Stimulated activated CD4-positive, alpha-beta T cell treated with anti-CD3 and anti-CD28 coated beads, Interleukin-15, amount 100 ng/mL, for 24 hours (primary cell): ENCODE measurements at regions not wholly inside any gene's neighbourhood (a gene's known extent, or its start where the extent isn't known, plus 50 kb on each side); places are given as distances from the start of the nearest gene placed in this dataset.
"Not testable (repeated sequence)": the region's sequence is repeated elsewhere in the genome, so short reads cannot be mapped to it uniquely, and the experiment has no call there.

Experiments
- DNase-seq: peaks from one replicate; pipeline ENCODE4 v3.0.0-alpha.2; 2020

DNA sequence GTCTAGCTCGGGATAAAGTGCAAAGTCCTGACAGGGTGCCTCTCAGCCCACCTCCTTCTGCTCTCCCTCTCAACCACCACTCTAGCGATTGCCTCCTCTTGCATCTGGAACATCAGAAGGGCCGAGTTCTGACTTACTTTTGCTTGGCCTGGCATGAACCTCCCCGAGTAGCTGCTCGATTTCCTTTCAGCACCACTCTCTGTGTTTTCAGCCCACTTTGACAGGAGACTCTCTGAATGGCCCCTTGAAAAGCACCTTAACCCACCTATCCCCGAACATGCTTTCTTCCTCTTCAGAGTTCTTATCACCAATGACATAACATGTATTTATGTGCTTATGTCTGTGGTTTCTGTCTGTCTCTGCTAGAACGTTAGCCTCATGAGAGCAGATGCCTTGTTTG lies 225.8 kb upstream of the RUNX1 start:
- DNase-seq, result no peak

DNA sequence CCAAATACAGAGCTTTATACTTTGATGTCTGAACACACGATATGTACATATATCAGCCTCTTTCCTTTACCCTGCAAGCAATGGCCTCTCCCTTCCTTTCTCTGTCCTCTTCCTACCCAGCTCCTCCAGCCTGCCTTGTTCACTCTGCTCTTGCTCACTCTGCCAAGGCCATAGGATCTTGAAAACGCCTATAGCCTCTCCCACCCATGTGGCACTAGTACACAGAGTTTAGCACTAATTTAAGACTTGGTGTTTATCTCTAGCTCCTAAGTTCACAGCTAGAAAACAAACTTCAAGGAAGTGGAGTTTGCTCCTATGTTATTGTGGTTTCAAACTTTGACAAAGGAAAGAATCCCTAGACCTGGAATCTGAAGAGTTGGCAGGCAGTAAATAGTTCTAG lies 225.0 kb upstream of the RUNX1 start:
- no peak for DNase-seq

DNA sequence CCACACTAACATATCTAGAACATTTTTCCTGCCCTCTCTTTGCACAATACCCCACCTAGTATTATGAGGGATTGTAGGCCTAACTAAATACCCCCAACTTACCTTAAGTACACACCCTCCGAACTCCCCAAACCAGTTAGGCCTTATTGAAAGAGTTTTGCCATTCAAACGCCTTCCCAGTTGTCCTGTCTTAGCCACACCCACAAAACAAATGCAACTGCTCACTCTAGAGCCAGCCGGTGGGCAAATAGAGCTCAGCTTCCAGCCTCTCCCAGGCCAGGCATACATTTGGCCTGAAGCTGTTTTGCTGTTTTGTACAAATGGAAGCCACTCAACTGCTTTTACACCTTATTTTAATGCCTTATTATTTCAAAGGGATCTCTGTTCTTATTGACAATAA lies 224.2 kb upstream of the RUNX1 start:
- no peak for DNase-seq

DNA sequence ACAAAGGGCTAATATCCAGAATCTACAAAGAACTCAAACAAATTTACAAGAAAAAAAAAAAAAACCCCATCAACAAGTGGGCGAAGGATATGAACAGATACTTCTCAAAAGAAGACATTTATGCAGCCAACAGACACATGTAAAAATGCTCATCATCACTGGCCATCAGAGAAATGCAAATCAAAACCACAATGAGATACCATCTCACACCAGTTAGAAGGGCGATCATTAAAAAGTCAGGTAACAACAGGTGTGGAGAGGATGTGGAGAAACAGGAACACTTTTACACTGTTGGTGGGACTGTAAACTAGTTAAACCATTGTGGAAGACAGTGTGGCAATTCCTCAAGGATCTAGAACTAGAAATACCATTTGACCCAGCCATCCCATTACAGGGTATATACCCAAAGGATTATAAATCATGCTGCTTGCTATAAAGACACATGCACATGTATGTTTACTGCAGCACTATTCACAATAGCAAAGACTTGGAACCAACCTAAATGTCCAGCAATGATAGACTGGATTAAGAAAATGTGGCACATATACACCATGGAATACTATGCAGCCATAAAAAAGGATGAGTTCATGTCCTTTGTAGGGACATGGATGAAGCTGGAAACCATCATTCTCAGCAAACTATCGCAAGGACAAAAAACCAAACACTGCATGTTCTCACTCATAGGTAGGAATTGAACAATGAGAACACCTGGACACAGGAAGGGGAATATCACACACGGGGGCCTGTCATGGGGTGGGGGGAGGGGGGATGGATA lies 222.4 kb upstream of the RUNX1 start:
- DNase-seq, result not testable (repeated sequence)

DNA sequence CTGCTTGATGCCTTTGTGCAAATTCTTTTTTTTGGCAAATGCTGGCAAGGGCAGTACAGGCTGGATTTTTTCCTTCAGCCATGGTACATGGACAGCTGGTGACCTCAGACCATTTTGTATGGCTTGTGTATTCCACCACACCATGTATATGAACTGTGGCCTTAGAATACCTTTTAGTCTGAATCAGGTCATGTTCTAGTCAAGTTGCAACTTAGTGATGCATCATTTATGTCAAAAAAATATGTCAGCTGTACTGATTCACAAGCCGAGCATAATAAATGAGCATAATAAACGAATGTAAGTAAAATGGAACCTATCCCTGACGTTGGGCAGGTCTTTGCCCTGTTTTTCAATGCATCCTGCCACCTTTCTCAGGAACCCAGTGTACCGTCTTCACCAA lies 219.7 kb upstream of the RUNX1 start:
- no peak for DNase-seq

DNA sequence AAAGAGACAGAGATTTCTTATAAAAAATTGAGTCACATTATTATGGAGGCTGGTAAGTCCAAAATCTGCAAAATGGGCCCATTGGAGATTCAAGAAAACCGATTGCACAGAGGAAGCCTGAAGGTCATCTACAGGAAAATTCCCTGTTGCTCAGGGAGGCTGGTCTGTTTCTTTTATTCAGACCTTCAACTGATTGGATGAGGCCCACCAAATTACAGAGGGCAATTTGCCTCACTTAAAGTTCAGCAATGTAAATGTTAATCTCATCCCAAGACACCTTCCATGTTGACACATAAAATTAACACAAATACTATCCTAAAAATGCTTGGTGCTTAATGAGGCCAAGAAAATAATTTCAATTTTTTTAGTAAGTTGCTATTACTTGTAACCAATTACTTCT lies 219.2 kb upstream of the RUNX1 start:
- DNase-seq, result no peak

DNA sequence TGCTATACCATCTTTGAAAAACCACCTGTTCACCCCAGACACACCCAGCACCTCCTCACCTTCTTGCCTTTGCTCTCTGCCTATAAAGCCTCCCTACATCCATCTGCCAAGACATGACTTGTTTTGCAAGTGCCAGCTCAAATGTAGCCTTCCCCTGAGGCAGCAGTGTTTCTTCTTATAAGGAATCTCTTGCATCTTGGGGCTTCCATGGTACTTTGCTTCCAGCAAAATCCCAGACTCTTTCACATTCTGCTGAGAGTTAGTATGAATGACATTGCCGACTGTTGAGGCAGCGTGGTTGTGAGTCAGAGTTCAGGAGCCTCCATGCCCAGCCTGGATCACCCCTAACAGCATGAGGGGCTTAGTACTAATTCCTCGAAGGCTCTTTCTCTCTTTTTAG lies 217.4 kb upstream of the RUNX1 start:
- DNase-seq, result no peak

DNA sequence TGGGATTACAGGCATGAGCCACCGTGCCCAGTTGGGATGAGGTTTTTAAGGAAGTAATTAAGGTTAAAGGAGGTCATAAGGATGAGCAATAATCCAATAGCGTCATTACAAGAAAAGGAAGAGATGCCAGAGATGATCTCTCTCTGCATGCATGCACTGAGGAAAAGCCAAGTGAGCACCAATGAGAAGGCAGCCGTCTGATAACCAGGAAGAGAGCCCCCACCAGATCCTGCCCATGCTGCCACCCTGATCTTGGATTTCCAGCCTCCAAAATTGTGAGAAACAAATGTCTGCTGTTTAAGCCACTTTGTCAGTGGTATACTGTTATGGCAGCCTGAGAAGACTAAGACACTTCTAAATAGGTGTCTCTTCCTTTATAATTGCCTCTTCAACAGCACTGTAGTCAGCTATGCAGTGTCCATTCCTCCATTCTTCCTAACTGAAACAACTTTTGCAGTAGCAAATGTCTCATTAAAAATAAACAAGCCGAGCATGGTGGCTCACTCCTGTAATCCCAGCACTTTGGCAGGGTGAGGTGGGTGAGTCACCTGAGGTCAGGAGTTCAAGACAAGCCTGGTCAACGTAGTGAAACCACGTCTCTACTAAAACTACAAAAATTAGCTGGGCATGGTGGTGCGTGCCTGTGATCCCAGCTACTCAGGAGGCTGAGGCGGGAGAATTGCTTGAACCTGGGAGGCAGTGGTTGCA lies 216.2 kb upstream of the RUNX1 start:
- DNase-seq, result no peak

DNA sequence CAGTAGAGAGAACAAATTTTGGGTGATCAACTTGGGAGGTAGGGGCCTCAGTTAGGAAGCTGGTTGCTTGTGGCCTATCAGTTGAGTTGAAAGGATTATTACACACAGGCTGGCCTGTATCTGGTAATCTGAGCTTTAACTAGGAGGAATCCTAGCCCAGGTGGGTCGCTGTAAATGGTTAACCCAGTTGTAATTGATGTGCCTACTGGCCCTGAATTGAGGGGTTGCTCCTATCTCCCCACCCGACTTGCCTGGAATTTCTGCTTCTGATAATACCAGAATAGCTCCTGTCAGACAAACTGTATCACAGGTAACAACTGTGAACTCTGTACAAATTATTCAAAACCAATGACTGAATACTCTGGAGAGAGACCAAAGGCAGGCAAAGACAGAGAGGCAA lies 210.4 kb upstream of the RUNX1 start:
- no peak for DNase-seq

DNA sequence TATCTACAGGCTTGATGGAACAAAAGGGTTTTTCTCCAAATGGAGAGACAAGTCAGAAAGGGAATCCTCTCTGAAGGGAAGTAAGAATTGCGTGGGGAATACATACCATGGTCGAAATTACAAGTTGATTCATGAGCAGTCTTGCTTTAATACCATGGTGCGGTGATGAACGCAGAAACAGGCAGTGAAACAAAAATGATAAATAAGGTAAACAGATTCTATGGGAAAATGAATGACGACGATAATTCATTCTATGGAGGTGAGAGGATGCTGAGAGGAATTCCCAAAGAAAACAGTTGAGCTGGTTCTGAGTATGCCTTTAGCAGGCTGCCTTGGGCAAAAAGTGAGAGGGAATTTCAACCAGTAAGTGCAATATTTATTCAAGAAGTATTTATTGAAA lies 209.4 kb upstream of the RUNX1 start:
- DNase-seq, result no peak

DNA sequence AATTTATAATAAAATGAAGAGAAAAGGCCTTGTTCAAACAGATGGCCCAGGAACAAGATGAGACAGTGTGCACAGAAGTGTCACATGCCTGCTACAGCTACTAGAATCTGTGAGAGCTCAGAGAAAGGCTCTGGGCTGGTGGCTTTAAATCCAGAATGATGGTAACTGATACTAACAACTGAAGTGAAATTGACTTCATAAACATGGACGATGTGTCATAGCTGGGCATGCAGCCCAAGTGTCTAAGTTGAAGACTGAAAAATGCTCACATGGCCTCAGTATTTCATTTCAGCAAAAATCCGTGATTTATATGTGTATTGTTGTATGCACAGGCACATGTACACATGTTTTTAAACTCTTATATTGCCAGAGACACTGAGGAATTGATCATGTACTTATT lies 208.3 kb upstream of the RUNX1 start:
- DNase-seq, result peak; percentile 14

DNA sequence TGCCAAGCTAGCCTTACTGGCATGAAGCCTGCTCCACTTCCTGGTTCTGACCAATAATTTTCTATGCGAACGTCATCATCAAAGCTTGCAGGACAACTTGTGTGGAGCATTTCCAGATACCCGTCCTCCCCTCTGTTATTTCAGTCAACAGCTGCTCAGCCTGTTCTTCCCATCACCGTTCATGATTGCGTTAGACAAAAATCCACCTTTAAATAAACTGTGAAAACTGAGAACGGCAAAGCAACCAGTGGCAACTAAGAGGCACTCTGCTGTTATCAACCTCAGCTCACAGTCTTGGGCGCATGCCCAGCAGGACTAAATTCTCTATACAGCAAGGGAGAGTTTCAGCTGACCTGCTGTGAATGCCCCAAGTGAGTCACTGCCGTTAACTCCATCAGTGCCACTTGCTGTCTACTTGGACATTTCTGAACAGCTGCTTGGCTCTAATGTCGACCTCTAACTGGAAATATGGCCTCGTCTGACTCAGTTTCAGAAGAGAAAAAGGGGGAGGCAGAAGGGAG lies 207.4 kb upstream of the RUNX1 start:
- no peak for DNase-seq

DNA sequence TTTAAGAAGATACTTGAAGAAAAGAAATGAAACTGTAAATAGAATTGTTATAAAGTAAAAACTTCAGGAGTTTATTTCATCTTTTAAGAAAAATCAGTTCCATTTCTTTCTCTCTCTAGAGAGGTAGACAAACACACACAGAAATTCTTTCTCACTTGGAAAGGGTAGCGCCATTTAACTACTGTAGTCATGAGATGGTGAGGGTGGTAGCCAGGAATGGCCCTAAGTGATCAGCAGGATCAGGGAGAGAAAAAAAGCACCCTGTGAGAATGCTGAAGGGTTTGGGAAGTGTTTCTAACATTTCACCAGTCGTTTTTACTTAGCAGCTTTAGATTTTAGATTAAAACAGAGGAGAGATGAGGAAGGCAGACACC lies 205.7 kb upstream of the RUNX1 start:
- no peak for DNase-seq

DNA sequence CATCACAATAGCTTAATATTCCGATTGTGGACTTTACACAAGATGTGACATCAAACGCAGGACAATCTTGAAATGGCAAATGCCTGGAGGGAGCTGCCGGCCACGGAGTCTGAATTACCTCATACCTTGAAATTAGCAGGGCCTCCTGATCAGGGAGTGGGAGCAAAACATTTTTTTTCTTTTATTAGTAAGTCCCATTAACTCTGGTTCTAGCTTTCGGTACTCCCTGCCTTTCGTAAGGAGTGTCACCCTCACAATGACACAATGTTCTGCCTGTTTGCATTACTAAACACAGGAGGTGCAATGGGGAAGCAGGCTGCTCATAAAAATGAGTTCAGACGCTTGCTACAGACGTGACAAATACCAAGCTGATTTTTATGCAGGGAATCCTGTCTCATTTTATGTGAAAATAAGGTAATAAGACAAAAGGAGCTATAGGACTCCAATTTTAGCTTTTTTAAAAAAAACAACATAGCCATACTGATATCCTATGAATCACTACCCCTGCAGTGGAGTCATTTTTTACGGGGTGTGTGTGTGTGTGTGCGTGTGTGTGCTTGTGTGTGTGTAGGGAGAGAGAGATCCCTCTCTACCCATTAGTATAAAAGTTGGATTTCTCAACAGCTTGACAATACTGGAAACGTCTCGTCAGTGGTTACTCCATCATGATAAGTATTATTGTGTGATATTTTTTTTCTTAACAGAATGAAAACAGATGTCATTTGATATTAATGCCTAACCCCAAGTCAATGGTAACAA lies 205.1 kb upstream of the RUNX1 start:
- no peak for DNase-seq

DNA sequence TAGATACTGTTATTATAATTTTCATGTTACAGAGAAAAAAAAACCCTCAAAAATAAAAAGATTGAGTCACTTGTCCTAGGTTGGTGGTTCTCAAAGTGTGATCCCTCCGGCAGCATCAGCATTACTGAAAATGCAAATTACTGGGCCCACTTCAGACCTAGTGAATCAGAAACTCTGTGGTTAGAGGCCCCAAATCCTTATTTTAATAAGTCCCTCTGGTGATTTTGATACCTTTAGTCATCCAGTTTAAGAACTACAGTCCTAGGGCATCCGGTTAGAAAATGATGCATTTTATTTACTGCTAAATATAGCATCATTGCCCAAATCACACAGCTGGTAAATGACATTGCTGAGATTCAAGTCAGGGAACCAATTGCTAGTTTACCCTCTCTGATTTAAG lies 203.7 kb upstream of the RUNX1 start:
- peak; percentile 48 for DNase-seq

DNA sequence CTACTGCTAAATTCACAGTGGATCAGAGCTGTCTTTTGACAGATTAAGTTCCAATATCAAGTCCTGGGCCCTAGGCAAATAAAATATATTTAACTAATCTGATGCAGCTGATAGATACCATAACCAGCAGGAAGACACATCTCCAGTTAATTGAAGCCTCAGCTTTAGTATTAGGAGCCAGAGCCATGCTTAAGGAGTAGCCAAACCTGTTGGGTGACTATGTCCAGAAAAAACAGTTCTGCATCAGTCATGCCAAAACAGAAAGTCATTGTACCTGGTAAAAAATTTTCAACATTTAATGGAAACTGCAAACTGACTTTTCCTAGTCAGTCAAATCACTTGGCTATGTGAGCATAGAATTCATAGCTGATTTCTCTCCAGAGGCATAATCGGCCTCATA lies 200.5 kb upstream of the RUNX1 start:
- DNase-seq, result no peak

DNA sequence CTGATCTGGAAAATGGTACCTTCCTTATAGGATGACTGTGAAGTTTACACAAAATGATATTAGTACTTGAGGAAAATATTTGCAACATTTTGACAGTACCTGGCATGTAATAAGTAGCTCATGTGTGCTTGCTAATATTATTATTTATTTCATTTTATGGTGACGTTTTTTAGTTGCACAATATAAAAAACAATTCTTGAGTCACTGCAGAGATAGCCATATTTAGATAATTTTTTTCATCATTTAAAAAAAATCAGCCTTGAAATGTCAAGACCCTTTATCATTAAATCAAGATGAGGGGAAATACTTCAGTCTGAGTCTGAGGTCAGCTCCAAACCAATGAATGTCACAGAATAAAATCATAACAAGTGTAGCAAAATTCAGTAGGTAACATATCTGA lies 196.8 kb upstream of the RUNX1 start:
- DNase-seq, result no peak

DNA sequence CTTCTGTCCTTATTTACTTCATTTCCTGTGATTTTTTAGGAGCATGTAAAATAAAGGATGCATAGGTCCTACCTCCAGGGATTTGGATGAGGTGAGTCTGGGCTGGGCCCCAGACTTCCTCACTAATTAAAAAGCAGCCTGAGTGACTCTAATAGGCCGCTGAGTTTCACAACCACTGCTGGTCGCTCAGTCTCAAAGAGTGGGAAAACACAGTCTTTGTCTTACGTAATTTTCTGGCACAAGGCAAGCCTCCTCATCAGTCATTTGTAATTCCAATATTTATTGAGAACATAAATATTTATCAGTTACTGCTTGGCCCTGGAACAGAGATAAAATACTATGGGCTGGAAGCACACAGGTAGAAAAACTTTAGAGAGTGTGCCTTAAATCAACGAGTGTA lies 195.4 kb upstream of the RUNX1 start:
- DNase-seq, result no peak

DNA sequence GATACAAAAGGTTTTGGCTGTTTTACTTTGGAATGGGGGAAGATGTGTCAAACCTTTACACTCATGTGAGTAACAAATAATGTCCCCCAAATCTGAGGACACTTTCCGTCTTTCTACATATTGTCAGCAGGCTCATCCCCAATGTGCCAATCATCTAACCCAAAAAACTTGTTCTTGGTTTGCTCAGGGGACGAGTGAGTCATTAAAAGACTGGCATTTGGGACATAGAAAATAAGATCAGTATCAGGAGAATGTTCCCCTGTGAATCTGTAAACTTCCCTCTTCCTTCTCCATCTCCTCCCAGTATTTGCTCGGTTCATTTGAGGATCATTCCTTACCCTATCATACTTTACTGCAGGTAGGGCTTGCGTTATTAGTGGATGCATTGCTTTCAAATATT lies 194.1 kb upstream of the RUNX1 start:
- no peak for DNase-seq

DNA sequence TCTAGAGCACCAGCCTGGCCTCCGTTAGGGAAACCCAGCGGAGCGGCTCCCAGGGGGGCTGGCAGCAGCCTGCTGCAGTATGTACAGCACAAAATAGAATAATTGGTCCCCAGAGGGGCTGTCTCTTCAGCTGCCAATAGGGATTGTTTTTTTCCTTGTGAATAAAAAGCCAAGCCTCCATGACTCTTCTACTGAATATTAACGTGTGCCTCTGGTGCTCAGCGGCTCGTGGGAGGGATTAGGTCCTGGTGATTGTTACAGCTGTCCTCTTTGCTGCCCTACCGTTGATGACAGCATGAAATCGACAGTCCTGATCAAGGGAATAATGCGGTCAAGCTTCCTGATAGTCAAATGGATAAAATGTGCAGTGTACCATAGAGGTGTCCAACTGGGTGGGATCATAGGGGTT lies 190.7 kb upstream of the RUNX1 start:
- DNase-seq, result no peak

DNA sequence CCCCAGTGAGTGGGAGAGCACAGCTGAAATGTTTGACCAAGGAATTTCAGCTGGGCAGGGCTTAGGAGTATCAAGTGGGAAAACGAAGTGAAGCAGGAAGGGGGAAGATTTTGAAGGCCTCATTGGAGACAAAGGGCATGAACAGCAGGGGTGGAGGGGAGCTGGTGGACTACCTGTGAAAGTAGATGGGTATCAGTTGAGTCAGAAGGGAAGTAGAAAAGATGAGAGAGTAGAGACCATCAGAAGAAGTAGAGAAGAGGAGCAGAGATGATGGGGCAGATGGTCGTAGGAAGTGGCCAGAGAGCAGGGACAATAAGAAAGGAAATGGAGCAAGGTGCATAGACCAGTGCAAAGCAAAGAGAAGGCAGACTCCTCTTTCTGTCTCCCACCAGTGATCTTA lies 189.0 kb upstream of the RUNX1 start:
- no peak for DNase-seq

DNA sequence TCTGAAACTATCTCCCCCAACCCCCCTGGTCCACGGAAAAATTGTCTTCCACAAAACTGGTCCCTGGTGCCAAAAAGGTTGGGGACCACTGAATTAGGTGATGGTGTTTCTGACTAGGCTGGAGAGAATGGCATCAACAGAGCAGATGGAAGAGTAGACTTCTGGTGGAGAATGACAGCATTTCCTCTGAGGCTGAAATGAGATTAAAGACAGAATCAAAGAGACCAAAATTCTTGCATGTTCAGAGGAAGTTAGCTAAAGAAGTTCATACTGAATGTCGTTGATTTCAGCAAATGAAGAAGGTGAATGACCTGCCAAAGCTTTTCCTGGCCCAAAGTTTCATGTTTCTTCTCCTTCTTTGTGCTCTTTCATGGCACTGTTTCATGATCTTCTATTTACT lies 188.2 kb upstream of the RUNX1 start:
- no peak for DNase-seq

DNA sequence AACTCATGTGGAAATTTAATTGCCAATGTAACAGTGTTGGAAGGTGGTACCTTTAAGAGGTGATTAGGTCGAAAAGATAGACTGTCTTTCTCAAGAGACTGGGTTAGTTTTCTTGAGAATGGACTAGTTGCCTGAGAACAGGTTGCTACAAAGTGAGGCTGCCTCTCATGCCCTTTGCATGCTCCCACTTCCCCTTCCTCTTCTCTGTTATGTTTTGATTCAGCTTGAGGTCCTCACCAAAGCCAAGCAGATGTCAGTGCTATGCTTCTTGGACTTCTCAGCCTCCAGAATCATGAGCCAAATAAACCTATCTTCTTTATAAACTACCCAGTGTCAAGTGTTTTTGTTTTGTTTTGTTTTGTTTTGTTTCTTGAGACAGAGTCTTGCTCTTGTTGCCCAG lies 187.0 kb upstream of the RUNX1 start:
- no peak for DNase-seq

DNA sequence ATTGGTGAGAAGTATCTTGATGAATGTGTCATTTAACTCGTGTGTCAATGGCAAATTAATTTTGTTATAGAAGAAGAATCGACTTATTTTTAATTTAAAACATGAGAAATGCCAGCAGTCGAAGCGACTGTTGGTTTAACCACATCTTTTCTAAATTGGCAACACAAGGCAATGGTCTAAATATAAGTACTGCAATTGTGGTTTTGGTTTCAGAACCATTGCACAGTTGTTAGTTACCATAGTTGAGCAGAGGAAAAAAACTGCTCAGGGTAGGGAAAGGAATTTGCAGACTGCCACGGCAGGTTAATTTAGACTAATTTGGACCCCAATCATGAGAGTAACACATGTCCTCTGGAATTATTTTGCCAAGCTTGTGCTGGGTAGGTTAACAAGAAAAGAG lies 185.6 kb upstream of the RUNX1 start:
- DNase-seq, result no peak
